ENCODE measurements at regions not wholly inside any gene's neighbourhood (a gene's known extent, or its start where the extent isn't known, plus 50 kb on each side); places are given as distances from the start of the nearest gene placed in this dataset.

- Histone ChIP-seq H3K4me1 (no peaks in the 10 kb centered on the region), H3K9me3 (no peaks in the 10 kb centered on the region), H3K27me3 (peaks cover 0 to 4% of the 10 kb centered on the region in 2 donors), H3K36me3 (no peaks in the 10 kb centered on the region), H3K27ac (no peak overlapping the region), H3K4me3 (no peak overlapping the region)
- no peak for DNase-seq (ENCODE audit: low spot score in 2 of 2)
- intact Hi-C loops (cut with DNase I; ENCODE audit: low total_unique reads) = no loop called here
- TF ChIP-seq POLR2AphosphoS5 (IDR thresholded peaks at IDR 0.05) (no peak), CTCF (IDR thresholded peaks at IDR 0.05) (no peak), POLR2A (IDR thresholded peaks at IDR 0.05) (no peak)
These were observed 61.9 kb upstream of the YPEL5 start for GRCh38 chr2:30084915-30085314.

- Histone ChIP-seq H3K4me3 (no peak overlapping the region), H3K27ac (no peak overlapping the region), H3K27me3 (peaks cover 0 to 12% of the 10 kb centered on the region in 2 donors), H3K4me1 (no peaks in the 10 kb centered on the region), H3K36me3 (no peaks in the 10 kb centered on the region), H3K9me3 (no peaks in the 10 kb centered on the region)
- TF ChIP-seq POLR2AphosphoS5 (IDR thresholded peaks at IDR 0.05) (no peak), CTCF (IDR thresholded peaks at IDR 0.05) (no peak), POLR2A (IDR thresholded peaks at IDR 0.05) (no peak)
- intact Hi-C loops (cut with DNase I; ENCODE audit: low total_unique reads) = no loop called here
- DNase-seq (ENCODE audit: low spot score in 2 of 2) = no peak
These were observed 57.6 kb upstream of the YPEL5 start for GRCh38 chr2:30089171-30089570.

- H3K27me3 ChIP-seq = peaks cover 0 to 21% of the 10 kb centered on the region in 2 donors
- intact Hi-C loops (cut with DNase I; ENCODE audit: low total_unique reads) = no loop called here
- H3K4me1 ChIP-seq = no peaks in the 10 kb centered on the region
- no peaks in the 10 kb centered on the region for H3K36me3 ChIP-seq
- no peak for DNase-seq (ENCODE audit: low spot score in 2 of 2)
- TF ChIP-seq POLR2A (IDR thresholded peaks at IDR 0.05) = no peak
- no peak for TF ChIP-seq POLR2AphosphoS5 (IDR thresholded peaks at IDR 0.05)
- no peak for TF ChIP-seq CTCF (IDR thresholded peaks at IDR 0.05)
- no peaks in the 10 kb centered on the region for H3K9me3 ChIP-seq
- no peak overlapping the region for H3K27ac ChIP-seq
- no peak overlapping the region for H3K4me3 ChIP-seq
These were observed 51.4 kb upstream of the YPEL5 start for GRCh38 chr2:30095402-30095801.

GRCh38 chr2:30096451-30096850, 50.4 kb upstream of the YPEL5 start:
- intact Hi-C loops (cut with DNase I; ENCODE audit: low total_unique reads) = no loop called here
- Histone ChIP-seq H3K9me3 (no peaks in the 10 kb centered on the region), H3K36me3 (no peaks in the 10 kb centered on the region), H3K27ac (no peak overlapping the region), H3K4me3 (no peak overlapping the region), H3K27me3 (peaks cover 0 to 21% of the 10 kb centered on the region in 2 donors), H3K4me1 (no peaks in the 10 kb centered on the region)
- TF ChIP-seq POLR2A (IDR thresholded peaks at IDR 0.05) (no peak), POLR2AphosphoS5 (IDR thresholded peaks at IDR 0.05) (no peak), CTCF (IDR thresholded peaks at IDR 0.05) (no peak)
- no peak for DNase-seq (ENCODE audit: low spot score in 2 of 2)
